DOHH2 (cell line): ENCODE measurements at regions not wholly inside any gene's neighbourhood (a gene's known extent, or its start where the extent isn't known, plus 50 kb on each side); places are given as distances from the start of the nearest gene placed in this dataset.

Source experiments
- CTCF ChIP-seq: fragments of 200-600 bp; sonication (generic); IDR thresholded peaks from one replicate; pipeline ENCODE4 v1.5.1; 2014; ENCODE audit warnings: antibody characterized with exemption, mild to moderate bottlenecking, low read depth, low read length; ENCODE audit not compliant: poor library complexity, severe bottlenecking
- EZH2phosphoT487 ChIP-seq: fragments of 200-600 bp; sonication (generic); IDR thresholded peaks from 2 replicates; pipeline ENCODE4 v1.6.1; 2017; ENCODE audit warnings: borderline replicate concordance, mild to moderate bottlenecking, antibody characterized with exemption, low read length, moderate library complexity, mixed read lengths

- TF ChIP-seq CTCF: no peak
- no peak for TF ChIP-seq EZH2phosphoT487
Measured at GRCh38 chr13:111005808-111006505, 91.1 kb upstream of the ANKRD10 start.
